ENCODE measurements at regions not wholly inside any gene's neighbourhood (a gene's known extent, or its start where the extent isn't known, plus 50 kb on each side); places are given as distances from the start of the nearest gene placed in this dataset.
"Not testable (repeated sequence)": the region's sequence is repeated elsewhere in the genome, so short reads cannot be mapped to it uniquely, and the experiment has no call there.

- TF ChIP-seq, protein P1, sequence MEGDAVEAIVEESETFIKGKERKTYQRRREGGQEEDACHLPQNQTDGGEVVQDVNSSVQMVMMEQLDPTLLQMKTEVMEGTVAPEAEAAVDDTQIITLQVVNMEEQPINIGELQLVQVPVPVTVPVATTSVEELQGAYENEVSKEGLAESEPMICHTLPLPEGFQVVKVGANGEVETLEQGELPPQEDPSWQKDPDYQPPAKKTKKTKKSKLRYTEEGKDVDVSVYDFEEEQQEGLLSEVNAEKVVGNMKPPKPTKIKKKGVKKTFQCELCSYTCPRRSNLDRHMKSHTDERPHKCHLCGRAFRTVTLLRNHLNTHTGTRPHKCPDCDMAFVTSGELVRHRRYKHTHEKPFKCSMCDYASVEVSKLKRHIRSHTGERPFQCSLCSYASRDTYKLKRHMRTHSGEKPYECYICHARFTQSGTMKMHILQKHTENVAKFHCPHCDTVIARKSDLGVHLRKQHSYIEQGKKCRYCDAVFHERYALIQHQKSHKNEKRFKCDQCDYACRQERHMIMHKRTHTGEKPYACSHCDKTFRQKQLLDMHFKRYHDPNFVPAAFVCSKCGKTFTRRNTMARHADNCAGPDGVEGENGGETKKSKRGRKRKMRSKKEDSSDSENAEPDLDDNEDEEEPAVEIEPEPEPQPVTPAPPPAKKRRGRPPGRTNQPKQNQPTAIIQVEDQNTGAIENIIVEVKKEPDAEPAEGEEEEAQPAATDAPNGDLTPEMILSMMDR (IDR thresholded peaks at IDR 0.05): not testable (repeated sequence)
- not testable (repeated sequence) for TF ChIP-seq POLR2A, EP300 (IDR thresholded peaks at IDR 0.05)
These were observed 213.2 kb downstream of the BANP start for GRCh38 chr16:88164196-88165039.
